HG03457 (cell line): ENCODE measurements at regions not wholly inside any gene's neighbourhood (a gene's known extent, or its start where the extent isn't known, plus 50 kb on each side); places are given as distances from the start of the nearest gene placed in this dataset.
A peak's percentile ranks its signal among the peaks of the same experiment; 100 is the strongest.

Source experiments
- ATAC-seq: cut with Tn5 transposase; IDR thresholded peaks from one replicate; pipeline ENCODE4 v1.9.1; 2021; ENCODE audit warnings: moderate number of reproducible peaks; ENCODE audit not compliant: unreplicated experiment

- no peak for ATAC-seq
Measured at GRCh38 chr11:82676483-82677094, 57.1 kb downstream of the FAM181B start.

GRCh38 chr11:82675838-82676237, 57.8 kb downstream of the FAM181B start:
- no peak for ATAC-seq

GRCh38 chr11:82673631-82674030, 60.0 kb downstream of the FAM181B start:
- ATAC-seq = no peak

- ATAC-seq = no peak
Measured at GRCh38 chr11:82671451-82671850, 62.2 kb downstream of the FAM181B start.

- no peak for ATAC-seq
Measured at GRCh38 chr11:82663535-82663934, 70.1 kb downstream of the FAM181B start.

- no peak for ATAC-seq
Measured at GRCh38 chr11:82653752-82654151, 79.9 kb downstream of the FAM181B start.

- ATAC-seq = no peak
Measured at GRCh38 chr11:82639251-82639650, 94.4 kb downstream of the FAM181B start.

- ATAC-seq = no peak
Measured at GRCh38 chr11:82636615-82637014, 97.0 kb downstream of the FAM181B start.

GRCh38 chr11:82634091-82634490, 99.6 kb downstream of the FAM181B start:
- ATAC-seq = no peak

GRCh38 chr11:82631722-82632630, 101.7 kb downstream of the FAM181B start:
- peak; percentile 93 for ATAC-seq

- ATAC-seq = no peak
Measured at GRCh38 chr11:82610671-82611070, 123.0 kb downstream of the FAM181B start.

- ATAC-seq = no peak
Measured at GRCh38 chr11:82606738-82607137, 126.9 kb downstream of the FAM181B start.

GRCh38 chr11:82601711-82602110, 132.0 kb downstream of the FAM181B start:
- ATAC-seq = no peak

- no peak for ATAC-seq
Measured at GRCh38 chr11:82599836-82600235, 133.8 kb downstream of the FAM181B start.

- ATAC-seq = no peak
Measured at GRCh38 chr11:82586581-82586980, 147.1 kb downstream of the FAM181B start.

- no peak for ATAC-seq
Measured at GRCh38 chr11:82577246-82577645, 156.4 kb downstream of the FAM181B start.

GRCh38 chr11:82560836-82561235, 172.8 kb downstream of the FAM181B start:
- no peak for ATAC-seq

GRCh38 chr11:82559609-82560008, 174.1 kb downstream of the FAM181B start:
- no peak for ATAC-seq

- ATAC-seq = peak; percentile 100
Measured at GRCh38 chr11:82557274-82557673, 176.4 kb downstream of the FAM181B start.

GRCh38 chr11:82556210-82556609, 177.5 kb downstream of the FAM181B start:
- no peak for ATAC-seq

- ATAC-seq = no peak
Measured at GRCh38 chr11:82546661-82547557, 186.8 kb downstream of the FAM181B start.
